BJ (cell line): ENCODE measurements at regions not wholly inside any gene's neighbourhood (a gene's known extent, or its start where the extent isn't known, plus 50 kb on each side); places are given as distances from the start of the nearest gene placed in this dataset.

Source experiments
- CTCF ChIA-PET: fragments of 350-600 bp; formaldehyde crosslinking; extraction: SDS; loops from one replicate; lab custom pipeline; 2021; ENCODE audit warnings: antibody characterized with exemption, inconsistent platforms; lab: Yijun Ruan, JAX
- POLR2A ChIA-PET: fragments of 300-600 bp; sonication (Branson Sonifier 250); formaldehyde crosslinking; extraction: SDS; loops from one replicate; lab custom pipeline; 2021; ENCODE audit warnings: antibody characterized with exemption; lab: Charles Lee
- DNase-seq: peaks from one replicate; pipeline ENCODE4 v3.0.0-alpha.2; 2011; ENCODE audit warnings: low read depth
- H3K27me3 ChIP-seq: 2 replicates; pipeline ENCODE4 v1.6.0; 2011; ENCODE audit warnings: low read length; ENCODE audit not compliant: control insufficient read depth, insufficient read depth
- H3K36me3 ChIP-seq: 2 replicates; pipeline ENCODE4 v1.5.1; 2011; ENCODE audit warnings: low read length; ENCODE audit not compliant: control insufficient read depth, insufficient read depth
- H3K4me3 ChIP-seq: 2 replicates; pipeline ENCODE4 v1.5.1; 2011; ENCODE audit warnings: low read depth, mild to moderate bottlenecking, control low read depth, low read length
- CTCF ChIP-seq: IDR thresholded peaks from 2 replicates; pipeline ENCODE4 v1.5.1; 2011; ENCODE audit warnings: low read depth, mild to moderate bottlenecking, control low read depth, inconsistent platforms, low read length, moderate library complexity; ENCODE audit not compliant: insufficient read depth

DNA sequence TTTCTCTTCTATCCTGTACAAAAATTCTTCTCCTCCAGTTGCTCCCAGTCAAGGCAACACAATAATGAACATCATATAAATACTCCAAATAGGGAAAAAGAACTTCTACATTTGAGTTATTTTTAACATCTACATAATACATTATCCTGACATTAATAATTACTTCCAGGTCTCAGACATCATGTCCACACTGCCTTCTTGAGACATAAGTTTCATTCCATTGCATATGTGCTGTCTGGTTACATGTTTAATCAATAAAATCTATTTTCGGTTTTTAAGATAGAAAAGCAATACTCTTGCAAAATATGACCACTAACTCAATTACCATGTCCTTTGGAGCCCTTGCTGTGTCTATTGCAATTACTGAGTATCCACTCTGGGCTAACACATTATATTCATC is 881.9 kb downstream of the GALC start:
- POLR2A ChIA-PET: no interaction called here
- TF ChIP-seq CTCF: no peak
- no peaks in the 10 kb centered on the region for H3K36me3 ChIP-seq
- DNase-seq: no peak
- no peaks in the 10 kb centered on the region for H3K27me3 ChIP-seq
- CTCF ChIA-PET: no interaction called here
- no peak overlapping the region for H3K4me3 ChIP-seq

- ChIA-PET POLR2A (no interaction called here), CTCF (no interaction called here)
- Histone ChIP-seq H3K36me3 (no peaks in the 10 kb centered on the region), H3K27me3 (no peaks in the 10 kb centered on the region), H3K4me3 (no peak overlapping the region)
- TF ChIP-seq CTCF: no peak
- no peak for DNase-seq
These were observed 883.7 kb downstream of the GALC start for GRCh38 chr14:87109271-87109670.

DNA sequence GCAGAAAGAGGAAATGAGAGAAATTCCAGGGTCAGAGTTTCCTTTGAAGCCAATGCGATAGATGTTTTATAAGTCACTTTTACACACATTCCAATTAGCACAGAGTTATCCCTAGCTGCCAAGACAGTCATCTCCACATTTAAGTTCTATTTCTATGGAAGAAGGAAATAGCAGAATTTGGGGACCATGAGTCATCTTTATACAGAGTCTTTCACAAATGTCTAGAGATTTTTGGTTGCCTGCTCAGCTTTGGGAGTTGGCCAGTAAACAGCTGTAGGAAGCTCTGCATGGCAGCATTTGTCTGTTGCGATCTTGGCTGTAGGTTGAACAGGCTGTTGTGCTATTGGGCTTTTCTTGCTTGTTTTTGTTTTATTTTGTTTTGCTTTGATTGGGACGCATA is 884.3 kb downstream of the GALC start:
- Histone ChIP-seq H3K27me3 (no peaks in the 10 kb centered on the region), H3K4me3 (no peak overlapping the region), H3K36me3 (no peaks in the 10 kb centered on the region)
- TF ChIP-seq CTCF: no peak
- ChIA-PET POLR2A (no interaction called here), CTCF (no interaction called here)
- peak; percentile 49 for DNase-seq

DNA sequence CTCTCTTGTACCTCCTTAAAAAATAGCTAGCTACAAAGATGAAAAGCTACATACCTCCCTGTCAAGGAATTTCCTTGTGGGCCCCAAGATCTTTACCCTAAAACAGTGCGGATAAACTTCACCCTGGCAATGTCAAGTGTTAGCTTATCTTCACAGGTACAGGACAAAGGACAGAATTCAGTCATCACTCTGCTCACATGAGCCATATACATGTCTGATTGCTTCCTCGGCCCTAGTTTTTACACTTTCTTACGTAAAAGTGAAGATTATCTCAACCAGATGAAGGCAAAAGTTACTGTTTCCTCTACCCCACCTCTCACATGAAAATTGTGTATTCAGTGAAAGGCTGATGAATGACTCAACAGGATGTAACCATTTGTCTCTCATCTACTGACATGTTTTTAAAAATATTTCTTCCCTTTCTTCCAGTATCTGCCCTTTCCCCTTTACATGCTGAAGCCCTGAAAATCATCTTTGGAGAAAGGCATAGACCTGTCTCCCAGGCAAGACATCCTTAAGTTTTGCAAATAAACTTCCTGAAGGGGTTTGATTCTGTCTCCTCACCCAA is 890.1 kb downstream of the GALC start:
- no peaks in the 10 kb centered on the region for H3K36me3 ChIP-seq
- DNase-seq: no peak
- no peak overlapping the region for H3K4me3 ChIP-seq
- POLR2A ChIA-PET: no interaction called here
- CTCF ChIA-PET: no interaction called here
- TF ChIP-seq CTCF: no peak
- no peaks in the 10 kb centered on the region for H3K27me3 ChIP-seq

GRCh38 chr14:87097015-87097414 is 896.0 kb downstream of the GALC start:
- ChIA-PET POLR2A (no interaction called here), CTCF (interaction anchor here (0.7 kb wide), 1 partner anchor 9 kb away, joined by 4 read pairs; no protein-coding TSS in a partner anchor)
- Histone ChIP-seq H3K27me3 (no peaks in the 10 kb centered on the region), H3K36me3 (no peaks in the 10 kb centered on the region), H3K4me3 (no peak overlapping the region)
- DNase-seq: no peak
- TF ChIP-seq CTCF: no peak
